ENCODE measurements at regions not wholly inside any gene's neighbourhood (a gene's known extent, or its start where the extent isn't known, plus 50 kb on each side); places are given as distances from the start of the nearest gene placed in this dataset.
"Not testable (repeated sequence)": the region's sequence is repeated elsewhere in the genome, so short reads cannot be mapped to it uniquely, and the experiment has no call there.

GRCh38 chr4:18180892-18181291 lies 159.3 kb upstream of the LCORL start:
- DNase-seq, result no peak

DNA sequence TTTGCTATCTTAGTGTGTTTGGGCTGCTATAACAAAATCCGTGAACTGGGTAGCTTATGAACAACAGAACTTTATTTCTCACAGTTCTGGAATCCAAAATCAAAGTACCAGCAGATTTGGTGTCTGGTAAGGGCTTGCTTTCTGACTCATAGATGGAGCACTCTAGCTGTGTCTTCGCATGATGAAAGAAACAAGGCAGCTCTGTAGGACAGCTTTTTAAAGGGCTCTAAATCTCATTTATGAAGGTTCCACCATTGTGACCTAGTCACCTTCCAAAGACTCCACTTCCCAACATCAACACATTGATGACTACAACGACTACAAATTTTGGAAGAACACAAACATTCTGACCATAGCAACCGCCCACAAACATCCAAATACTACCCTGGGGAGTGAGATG lies 158.6 kb upstream of the LCORL start:
- no peak for DNase-seq

- DNase-seq, result no peak
Measured at GRCh38 chr4:18171896-18172295, 150.3 kb upstream of the LCORL start.

DNA sequence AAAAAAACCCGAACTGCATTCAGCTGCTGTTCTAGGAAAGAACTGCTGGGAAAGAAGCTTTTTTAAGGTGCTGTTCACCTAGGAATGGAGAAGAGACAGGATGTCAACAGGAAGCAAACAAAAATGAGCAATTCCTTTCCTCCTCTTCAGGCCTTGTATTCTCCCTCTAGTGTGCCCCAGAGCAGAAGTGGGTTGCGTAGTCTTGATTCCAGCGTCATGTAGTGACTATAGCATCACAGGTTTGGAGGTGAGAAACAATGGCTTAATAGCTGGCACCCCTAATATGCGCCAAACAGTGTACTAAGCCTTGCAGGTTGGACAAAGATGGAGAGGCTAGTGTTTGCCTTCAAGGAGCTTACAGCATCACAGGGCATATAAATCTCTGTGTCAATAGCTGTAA lies 146.3 kb upstream of the LCORL start:
- no peak for DNase-seq

GRCh38 chr4:18166925-18167324 lies 145.4 kb upstream of the LCORL start:
- no peak for DNase-seq

DNA sequence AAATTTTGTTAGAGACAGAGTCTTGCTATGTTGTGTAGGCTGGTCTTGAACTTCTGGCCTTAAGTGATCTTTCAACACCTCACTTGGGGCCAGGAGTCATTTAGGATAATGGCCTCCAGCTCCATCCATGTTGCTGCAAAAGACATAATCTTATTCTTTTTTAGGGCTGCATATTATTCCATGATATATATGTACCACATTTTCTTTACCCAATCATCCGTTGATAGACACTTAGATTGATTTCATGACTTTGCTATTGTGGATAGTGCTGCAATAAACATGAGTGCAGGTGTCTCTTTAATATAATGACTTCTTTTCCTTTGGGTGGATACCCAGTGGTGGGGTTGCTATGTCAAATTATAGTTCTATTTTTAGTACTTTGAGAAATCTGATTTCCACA lies 140.9 kb upstream of the LCORL start:
- no peak for DNase-seq

- not testable (repeated sequence) for DNase-seq
Measured at GRCh38 chr4:18159117-18159912, 137.8 kb upstream of the LCORL start.

DNA sequence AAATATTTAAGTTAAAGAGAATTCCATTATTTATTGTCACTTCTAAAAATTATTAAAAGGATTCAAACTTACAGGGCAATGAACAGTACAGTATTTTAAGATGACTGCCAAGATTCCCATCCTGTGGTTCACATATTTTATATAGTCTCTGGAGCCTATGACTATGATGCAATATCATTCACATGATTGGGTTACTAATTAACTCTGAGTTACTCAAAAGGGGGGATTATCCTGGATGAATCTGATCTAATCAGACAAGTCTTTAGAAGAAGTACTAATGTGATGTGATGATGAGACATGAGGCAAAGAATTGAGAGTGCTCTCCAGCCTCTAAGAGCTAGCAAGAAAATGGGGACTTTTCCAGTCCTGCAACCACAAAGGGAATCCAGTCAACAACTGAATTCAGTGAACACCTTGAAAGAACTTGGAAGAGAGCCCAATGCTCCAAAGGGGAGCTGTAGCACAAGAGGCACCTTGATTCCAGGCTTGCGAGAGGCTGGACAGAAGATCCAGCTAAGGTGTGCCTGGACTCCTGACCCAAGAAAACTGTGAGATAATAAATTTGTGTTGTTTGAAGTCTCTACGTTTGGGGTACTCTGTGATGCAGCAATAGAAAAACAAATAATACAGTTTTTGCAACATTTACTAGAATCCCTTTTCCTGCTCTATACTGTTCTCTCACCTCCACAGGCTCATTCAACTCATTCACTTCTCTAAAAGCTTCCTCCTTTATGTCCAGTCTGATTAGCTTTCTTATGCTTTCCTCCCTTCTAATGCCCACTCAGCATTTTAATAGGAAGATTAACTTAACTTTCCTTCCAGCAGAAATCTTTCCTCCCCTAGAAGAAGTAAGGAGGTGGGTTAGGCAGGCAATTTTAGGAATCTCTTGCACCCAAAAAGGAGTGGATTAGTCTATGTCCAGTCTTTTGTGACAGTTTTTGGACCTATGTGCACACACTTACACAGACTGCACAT lies 133.8 kb upstream of the LCORL start:
- no peak for DNase-seq

DNA sequence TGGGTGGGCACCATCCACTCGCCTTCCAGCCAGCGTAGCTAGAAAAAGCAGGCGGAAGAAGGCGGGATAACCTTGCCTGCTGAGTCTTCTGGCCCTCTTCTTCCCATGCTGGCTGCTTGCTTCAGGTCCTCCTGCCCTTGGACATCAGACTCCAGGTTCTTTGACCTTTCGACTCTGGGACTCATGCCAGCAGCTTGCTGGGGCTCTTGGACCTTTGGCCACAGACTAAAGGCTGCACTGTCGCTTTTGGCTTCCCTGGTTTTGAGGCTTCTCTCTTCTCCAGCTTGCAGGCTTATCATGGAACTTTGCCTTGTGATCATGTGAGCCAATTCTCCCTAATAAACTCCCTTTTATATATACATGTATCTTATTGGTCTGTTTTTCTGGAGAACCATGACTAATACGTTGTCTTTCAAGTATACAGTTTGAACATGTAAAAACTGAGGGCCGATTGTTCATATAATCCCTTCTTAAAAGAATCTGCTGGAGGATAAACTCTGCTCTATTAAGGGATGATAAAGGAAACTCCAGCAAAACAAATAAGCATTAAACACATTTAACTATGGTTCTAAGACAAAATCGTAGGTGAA lies 116.6 kb upstream of the LCORL start:
- no peak for DNase-seq

DNA sequence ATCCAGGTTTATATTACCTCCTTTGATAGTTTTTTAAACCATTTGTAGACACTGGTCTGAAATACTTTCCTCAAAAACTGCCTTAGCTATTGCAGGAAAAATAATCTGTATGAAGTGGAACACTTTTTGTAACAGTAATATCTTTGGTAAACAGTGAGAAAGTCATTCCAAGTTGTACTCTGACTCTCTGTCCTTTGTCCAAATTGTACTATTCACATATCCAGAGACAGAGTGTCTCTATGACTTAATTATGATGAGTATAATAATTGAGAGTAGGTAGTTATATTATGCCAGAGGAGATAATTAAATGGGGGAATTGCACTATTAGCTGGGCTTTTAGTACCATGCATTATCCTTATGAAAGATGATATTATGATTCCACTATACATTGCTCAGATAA lies 112.6 kb upstream of the LCORL start:
- DNase-seq, result no peak

DNA sequence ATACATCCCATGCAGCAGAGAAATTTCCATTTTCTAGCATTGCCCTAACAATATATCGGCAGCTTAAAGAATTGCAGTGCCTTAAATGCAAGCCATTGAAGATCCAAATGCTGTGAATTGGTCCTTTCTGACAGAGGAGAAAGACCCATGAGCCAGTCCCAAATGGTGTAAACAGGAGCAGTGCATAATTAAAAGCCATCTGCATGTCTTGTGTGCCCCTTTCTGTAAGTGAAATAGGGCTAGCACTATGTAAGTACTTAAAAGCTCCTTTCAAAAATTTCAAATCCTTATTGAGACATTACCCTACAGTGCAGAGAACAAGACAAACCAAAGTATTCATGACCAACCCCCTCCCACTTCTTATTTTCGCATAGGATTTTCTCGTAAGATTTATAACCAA lies 108.7 kb upstream of the LCORL start:
- DNase-seq, result no peak

GRCh38 chr4:18128241-18128640 lies 106.7 kb upstream of the LCORL start:
- no peak for DNase-seq

DNA sequence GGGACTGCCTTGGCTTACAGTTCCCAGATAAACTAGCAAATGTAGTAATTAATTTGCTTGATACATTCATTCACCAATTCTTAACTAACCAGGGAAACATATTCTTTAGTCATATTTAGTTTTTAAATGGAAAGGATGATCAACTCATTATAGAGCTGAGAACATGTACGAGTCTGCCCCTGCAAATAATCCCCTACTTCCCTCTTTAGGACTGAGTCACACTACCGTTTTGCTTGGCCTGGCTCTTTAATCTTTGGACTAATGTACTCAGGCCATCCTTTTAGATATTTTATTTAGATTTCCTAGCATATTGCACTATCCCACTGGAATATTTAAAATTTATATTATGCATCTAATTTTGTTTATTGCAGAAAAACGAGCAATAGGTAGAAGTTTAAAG lies 105.5 kb upstream of the LCORL start:
- DNase-seq, result no peak

DNA sequence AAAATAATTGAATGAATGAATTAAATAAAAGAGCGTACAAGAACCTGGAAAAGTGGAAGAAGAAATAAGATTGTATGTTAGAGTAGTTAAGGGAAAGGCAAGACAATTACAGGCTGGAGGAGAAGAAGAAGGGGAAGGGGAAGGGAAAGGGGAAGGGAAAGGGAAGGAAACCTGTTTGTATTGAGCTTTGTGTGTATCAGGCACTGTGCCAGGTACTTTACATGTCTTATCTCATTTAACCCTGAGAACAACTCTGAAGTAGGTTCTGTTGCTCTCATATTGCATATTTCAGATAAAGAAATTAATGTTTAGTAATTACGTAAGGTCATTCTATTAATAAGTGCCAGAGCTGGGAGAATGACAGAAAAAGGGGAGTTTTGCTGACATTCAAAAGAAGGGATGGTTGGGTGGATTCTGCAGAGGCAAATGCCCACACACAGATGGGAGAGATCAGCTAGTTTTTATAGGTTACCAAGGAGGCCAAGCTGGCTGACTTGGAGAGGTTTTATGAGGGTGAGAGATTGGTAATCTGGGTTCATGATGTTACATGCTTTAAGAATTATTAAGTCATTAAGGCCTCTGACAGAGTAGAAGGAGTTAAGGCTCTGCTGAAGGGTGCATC lies 92.3 kb upstream of the LCORL start:
- no peak for DNase-seq

GRCh38 chr4:18111081-18111480 lies 89.5 kb upstream of the LCORL start:
- DNase-seq, result no peak

- no peak for DNase-seq
Measured at GRCh38 chr4:18110099-18110498, 88.5 kb upstream of the LCORL start.

DNA sequence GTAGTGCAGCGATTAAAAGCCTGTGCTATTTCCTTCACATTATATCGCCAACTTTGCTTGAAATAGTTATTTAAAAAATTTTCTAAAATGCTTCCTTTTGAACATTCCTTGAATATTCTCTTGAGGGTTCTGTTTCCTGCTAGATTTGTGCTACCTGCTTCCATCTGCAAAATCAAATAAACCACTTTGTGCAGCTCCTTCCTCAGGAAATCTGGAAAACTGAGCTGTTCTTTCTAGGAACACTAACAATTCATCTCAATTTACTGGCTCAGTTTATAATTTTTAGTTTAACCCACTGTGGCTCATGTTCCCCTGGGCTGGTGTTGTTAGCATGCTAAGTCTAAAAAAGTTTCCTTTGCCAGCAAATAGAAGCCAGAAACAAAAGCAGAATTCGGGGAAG lies 88.1 kb upstream of the LCORL start:
- DNase-seq, result no peak

GRCh38 chr4:18107848-18108528 lies 86.4 kb upstream of the LCORL start:
- not testable (repeated sequence) for DNase-seq

DNA sequence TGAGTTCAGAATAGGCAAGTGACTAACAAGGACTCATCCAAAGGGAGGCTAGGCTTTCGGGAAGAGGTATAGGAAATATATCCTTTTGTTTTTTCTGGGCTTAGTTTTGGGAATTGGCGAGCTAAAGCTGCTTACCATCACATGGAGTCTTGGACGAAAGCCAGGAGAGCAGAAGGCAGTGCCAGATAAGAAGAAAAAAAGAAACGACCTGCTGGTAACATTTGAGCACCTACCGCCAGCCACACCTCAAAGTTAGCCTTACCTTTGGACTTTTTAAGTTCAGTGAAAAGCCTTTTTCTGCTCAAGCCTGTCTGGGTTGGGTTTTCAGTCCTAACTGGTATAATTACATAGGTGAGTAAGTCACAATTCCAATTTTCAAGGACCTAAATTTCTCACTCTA lies 85.1 kb upstream of the LCORL start:
- no peak for DNase-seq

DNA sequence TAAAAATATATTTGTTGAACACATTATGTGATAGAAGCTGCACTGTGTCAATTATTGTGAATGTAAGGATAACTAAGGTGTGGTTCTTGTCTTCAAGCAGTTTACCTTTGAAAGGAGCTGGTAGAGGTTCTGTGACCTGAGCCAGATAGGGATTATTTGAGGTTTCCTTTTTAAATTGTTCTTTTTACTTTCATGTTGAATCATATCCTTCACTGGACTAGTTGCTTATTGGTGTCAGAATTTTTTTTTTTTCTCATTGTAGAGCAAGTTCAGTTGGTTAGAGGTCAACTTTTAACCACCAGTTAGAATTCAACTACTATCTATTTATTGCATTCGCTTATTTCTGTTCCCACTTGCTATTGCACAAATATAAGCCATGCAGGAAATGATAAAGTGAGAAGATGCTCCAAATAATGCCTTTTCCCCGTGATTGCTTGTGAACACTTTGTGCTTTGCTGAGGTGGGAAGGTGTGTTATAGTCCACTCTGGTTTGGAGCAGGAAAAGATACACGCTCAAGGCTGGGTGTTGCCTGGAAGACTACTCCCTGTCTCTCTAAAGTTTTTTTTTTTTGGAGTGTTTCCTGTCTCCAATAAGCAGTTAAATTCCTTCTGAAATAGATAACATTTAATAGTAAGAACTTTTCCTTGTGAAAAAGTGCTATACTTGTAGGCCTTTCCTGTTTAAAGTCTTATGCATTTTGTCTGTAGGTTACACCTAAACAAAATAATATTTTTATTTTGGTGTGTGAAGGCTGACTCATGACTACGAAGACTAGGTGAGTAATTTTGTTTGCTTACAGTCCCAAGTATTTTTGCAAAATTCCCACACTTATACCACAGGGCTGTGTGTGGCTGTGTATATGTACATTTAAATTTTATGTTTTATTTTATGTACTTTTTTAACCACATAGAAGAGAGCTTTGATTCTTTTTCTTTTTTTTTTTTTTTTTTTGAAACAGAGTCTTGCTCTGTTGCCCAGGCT lies 83.8 kb upstream of the LCORL start:
- no peak for DNase-seq

DNA sequence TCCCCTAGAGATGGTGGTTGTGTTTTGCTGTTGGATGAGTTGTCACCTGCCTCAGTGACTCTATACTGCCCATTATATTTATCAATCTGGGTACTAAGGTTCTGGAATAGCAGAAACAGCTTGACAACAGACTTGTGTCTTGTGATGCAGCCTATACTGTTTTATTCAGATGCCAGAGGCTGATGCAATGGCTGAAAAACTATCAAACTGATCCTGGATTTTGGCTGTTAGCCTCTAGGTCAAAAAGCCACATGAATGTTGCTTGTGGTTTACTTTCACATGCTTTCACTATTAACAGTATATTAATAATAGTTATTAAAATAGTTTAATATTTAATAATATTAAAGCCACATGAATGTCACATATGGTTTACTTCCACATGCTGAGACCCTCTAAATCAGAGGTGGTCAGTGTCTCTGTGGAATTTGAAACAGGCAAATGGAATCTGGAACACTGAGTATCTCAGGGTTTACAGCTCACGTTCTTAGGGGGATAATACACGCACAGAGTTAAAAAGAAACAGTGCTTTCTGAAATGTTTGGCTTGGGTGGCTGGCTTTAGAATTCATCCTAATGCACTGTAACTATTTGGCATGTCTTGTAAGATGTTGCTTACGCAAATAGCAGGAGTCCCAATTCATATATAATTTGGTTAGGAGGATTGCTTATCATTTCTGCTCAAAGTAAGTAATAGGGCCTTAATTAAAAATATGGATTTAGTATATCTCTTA lies 82.5 kb upstream of the LCORL start:
- DNase-seq, result no peak

Measured in stimulated activated CD4-positive, alpha-beta T cell treated with anti-CD3 and anti-CD28 coated beads, Interleukin-1b, Interleukin-23, amount 100 ng/mL, for 48 hours (primary cell).